GM18502 (cell line): ENCODE measurements at regions not wholly inside any gene's neighbourhood (a gene's known extent, or its start where the extent isn't known, plus 50 kb on each side); places are given as distances from the start of the nearest gene placed in this dataset.
"Not testable (repeated sequence)": the region's sequence is repeated elsewhere in the genome, so short reads cannot be mapped to it uniquely, and the experiment has no call there.

Source experiments
- ATAC-seq: cut with Tn5 transposase; IDR thresholded peaks from one replicate; pipeline ENCODE4 v1.9.1; 2021; ENCODE audit warnings: mild to moderate bottlenecking; ENCODE audit not compliant: unreplicated experiment, poor library complexity

- ATAC-seq, result not testable (repeated sequence)
Observed at GRCh38 chr16:77114361-77114760, 76.6 kb upstream of the MON1B start.

DNA sequence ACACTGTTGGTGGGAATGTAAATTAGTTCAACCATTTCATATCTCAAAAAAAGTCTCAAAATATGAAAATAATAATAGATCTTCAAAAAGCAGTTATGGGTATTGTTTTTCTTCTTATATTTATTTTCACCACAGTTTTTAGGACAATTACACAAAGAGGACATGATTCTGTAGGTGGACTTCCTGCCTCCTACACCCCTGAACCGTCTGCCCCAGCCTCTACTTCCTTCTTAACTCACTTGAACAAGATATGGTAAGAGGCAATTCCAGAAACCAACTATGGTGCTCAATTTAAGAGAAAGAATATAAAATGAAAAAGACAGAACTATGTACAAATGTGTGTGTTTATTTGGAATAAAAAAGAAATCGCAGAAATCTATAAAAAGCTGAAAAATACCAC lies 74.1 kb upstream of the MON1B start:
- ATAC-seq, result no peak

GRCh38 chr16:77117707-77118106 lies 73.3 kb upstream of the MON1B start:
- ATAC-seq, result no peak

DNA sequence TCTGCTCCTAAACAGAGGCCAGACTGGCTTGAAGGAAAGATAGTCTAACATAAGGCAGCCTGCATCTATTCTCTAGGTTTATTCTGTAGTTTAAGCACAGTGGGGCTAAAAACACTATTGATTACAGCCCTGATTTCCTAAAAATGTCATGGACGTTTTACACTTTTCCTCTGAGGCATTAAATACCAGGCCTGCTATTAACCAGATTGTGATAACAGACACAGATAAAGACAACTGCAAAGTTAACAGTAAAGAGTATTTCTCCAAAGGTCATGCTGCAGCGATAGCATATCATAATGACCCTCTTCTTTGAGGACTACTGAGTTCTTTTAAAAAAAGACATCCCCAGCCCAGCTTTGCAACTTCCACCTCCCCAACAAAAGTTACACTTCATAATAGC lies 59.6 kb upstream of the MON1B start:
- ATAC-seq, result no peak

DNA sequence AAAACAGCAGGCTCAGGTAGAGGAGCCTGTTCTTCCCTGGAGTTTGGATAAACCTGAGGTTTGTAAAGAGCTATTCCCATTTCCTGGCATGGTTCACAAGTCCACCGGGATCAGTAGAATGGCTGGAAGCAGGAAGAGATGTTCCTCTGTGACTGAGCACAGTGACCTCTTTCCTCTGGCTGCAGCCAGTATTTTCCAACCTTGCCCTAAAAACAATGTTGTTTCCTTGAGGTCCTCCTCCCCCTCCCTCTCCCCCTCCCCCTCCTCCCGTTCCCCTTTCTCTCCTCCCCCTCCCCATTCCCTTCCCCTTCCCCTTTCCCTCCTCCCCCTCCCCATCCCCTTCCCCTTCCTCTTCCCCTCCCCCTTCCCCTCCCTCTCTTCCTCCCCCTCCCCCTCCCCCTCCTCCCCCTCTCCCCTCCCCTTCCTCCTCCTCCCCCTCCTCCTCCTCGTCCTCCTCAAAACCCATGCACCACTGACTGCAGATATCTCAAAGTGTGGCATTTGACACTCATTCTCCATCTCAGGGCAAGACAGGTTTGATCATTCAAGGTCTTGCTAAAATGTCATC lies 58.9 kb upstream of the MON1B start:
- no peak for ATAC-seq

DNA sequence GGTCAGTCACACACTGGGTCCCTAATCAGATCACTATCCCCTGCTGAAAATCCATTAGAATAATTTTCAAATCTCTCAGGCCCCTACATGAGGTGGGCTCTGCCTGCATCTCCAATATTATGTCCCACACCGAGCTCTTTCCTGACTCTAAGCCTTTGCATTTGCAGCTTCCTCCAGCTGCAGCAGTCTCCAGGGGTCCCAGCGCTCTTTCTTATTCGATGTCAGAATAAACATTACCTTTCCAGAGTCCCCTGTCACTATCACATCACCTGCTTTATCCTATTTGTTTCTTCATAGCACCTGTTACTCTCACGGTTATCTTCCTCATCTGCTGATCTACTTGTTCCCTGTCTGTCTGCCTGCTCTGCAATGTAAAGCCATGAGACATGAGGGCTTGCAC lies 57.3 kb upstream of the MON1B start:
- ATAC-seq, result no peak

DNA sequence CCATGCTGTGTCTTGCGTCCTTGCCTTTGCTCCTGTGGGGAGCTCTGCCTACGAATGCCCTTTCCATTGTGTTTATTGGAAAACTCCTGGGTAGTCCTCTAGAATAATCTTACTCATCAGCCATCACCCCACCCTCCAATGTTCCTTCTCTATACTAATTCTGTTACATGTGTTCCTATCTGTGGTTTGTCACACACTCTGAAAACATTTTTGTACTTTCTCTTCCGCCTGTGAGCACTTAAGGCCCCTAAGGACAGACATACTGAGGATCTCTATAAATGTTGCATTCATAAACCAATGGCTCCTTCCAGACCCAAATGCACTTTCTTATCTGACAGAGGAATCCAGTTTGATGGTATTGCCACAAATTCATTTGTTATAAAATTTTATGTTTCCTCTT lies 53.9 kb upstream of the MON1B start:
- no peak for ATAC-seq
